Mucosa of descending colon (tissue), 3 donors: ENCODE measurements at regions not wholly inside any gene's neighbourhood (a gene's known extent, or its start where the extent isn't known, plus 50 kb on each side); places are given as distances from the start of the nearest gene placed in this dataset.
"Not testable (repeated sequence)": the region's sequence is repeated elsewhere in the genome, so short reads cannot be mapped to it uniquely, and the experiment has no call there.

ENCODE experiments used
- ATAC-seq: fragments of 200-7000 bp; cut with Tn5 transposase; one replicate; pipeline ENCODE4 v1.9.1; 2020; ENCODE audit warnings: mild to moderate bottlenecking, moderate library complexity
- DNase-seq, 3 donors: peaks; one replicate each; pipeline ENCODE4 v3.0.0-alpha.2; 2020
- H3K36me3 ChIP-seq: fragments of 200-600 bp; one replicate; pipeline ENCODE4 v1.8.0; 2021; ENCODE audit warnings: low read depth, mild to moderate bottlenecking
- H3K4me1 ChIP-seq: fragments of 200-600 bp; one replicate; pipeline ENCODE4 v1.8.0; 2021; ENCODE audit warnings: low read depth, mild to moderate bottlenecking
- H3K4me3 ChIP-seq: fragments of 200-600 bp; one replicate; pipeline ENCODE4 v1.8.0; 2021; ENCODE audit warnings: mild to moderate bottlenecking
- H3K9me3 ChIP-seq: fragments of 200-600 bp; one replicate; pipeline ENCODE4 v1.8.0; 2021; ENCODE audit warnings: mild to moderate bottlenecking
- CTCF ChIP-seq: fragments of 200-600 bp; IDR thresholded peaks from one replicate; pipeline ENCODE4 v1.8.0; 2022; ENCODE audit warnings: antibody characterized with exemption, mild to moderate bottlenecking
- intact Hi-C, 2 donors: fragments of 100-400 bp; cut with DNase I in 1 of 2; cut with micrococcal nuclease in 1 of 2; formaldehyde crosslinking; loops; one replicate each; pipeline versions ENCODE4 v1.11.0 to v1.11.1; 2022; cut with DNase I, micrococcal nuclease
- donor health status: DM: no; HTN: no; CAD: no; lungs with moderate emphysema.
- donor health status: DM: no; HTN: no; CAD: no.
- donor health status: DM: no; HTN: yes; CAD: no.

- intact Hi-C loops: no loop called here
Observed at GRCh38 chr6:151179321-151179720, 60.4 kb upstream of the AKAP12 start.

GRCh38 chr6:151180330-151181048 lies 59.3 kb upstream of the AKAP12 start:
- ATAC-seq (no peak), DNase-seq (no peak)
- intact Hi-C loops: no loop called here
- TF ChIP-seq CTCF: no peak
- no peaks in the 10 kb centered on the region for H3K9me3 ChIP-seq
- no peak overlapping the region for H3K4me3 ChIP-seq
- no peaks in the 10 kb centered on the region for H3K4me1 ChIP-seq
- H3K36me3 ChIP-seq: no peaks in the 10 kb centered on the region

More at GRCh38 chr6:151179321-151179720, 60.4 kb upstream of the AKAP12 start:
- Histone ChIP-seq H3K4me1 (no peaks in the 10 kb centered on the region), H3K9me3 (no peaks in the 10 kb centered on the region), H3K36me3 (no peaks in the 10 kb centered on the region), H3K4me3 (no peak overlapping the region)
- no peak for ATAC-seq
- DNase-seq: no peak
- TF ChIP-seq CTCF: no peak

- intact Hi-C loops: no loop called here
- ATAC-seq: no peak
- H3K4me3 ChIP-seq: no peak overlapping the region
- no peaks in the 10 kb centered on the region for H3K36me3 ChIP-seq
- no peaks in the 10 kb centered on the region for H3K9me3 ChIP-seq
- no peaks in the 10 kb centered on the region for H3K4me1 ChIP-seq
- TF ChIP-seq CTCF: no peak
- DNase-seq: no peak
Observed at GRCh38 chr6:151181706-151182363, 57.9 kb upstream of the AKAP12 start.

GRCh38 chr6:151182958-151183357 lies 56.8 kb upstream of the AKAP12 start:
- ATAC-seq, H3K36me3 ChIP-seq, H3K4me1 ChIP-seq, DNase-seq, intact Hi-C loops, H3K9me3 ChIP-seq, H3K4me3 ChIP-seq: not testable (repeated sequence)

GRCh38 chr6:151185148-151185547 lies 54.6 kb upstream of the AKAP12 start:
- intact Hi-C loops: no loop called here
- H3K4me3 ChIP-seq: no peak overlapping the region
- no peaks in the 10 kb centered on the region for H3K9me3 ChIP-seq
- ATAC-seq (no peak), DNase-seq (no peak)
- TF ChIP-seq CTCF: no peak
- H3K36me3 ChIP-seq: no peaks in the 10 kb centered on the region
- H3K4me1 ChIP-seq: no peaks in the 10 kb centered on the region

GRCh38 chr6:151186306-151186705 lies 53.5 kb upstream of the AKAP12 start:
- intact Hi-C loops: no loop called here
- DNase-seq: no peak
- Histone ChIP-seq H3K4me1 (no peaks in the 10 kb centered on the region), H3K9me3 (no peaks in the 10 kb centered on the region), H3K36me3 (no peaks in the 10 kb centered on the region), H3K4me3 (no peak overlapping the region)
- ATAC-seq: no peak
- no peak for TF ChIP-seq CTCF
